ENCODE measurements at regions not wholly inside any gene's neighbourhood (a gene's known extent, or its start where the extent isn't known, plus 50 kb on each side); places are given as distances from the start of the nearest gene placed in this dataset.

GRCh38 chr15:66982816-66983215 lies 82.6 kb upstream of the SMAD3 start:
- no peak for TF ChIP-seq CTCF (conservative IDR thresholded peaks at IDR 0.05; ENCODE audit: low read depth, low read length)
- Histone ChIP-seq H3K9ac (no peak overlapping the region), H3K27ac (no peak overlapping the region), H3K79me2 (ENCODE audit: insufficient read depth, low read depth) (no peaks in the 10 kb centered on the region), H3K36me3 (ENCODE audit: insufficient read depth) (no peaks in the 10 kb centered on the region), H3K27me3 (ENCODE audit: insufficient read depth, low read depth) (no peaks in the 10 kb centered on the region), H3K4me2 (no peak overlapping the region), H3K4me1 (ENCODE audit: low read depth, poor library complexity, severe bottlenecking) (no peaks in the 10 kb centered on the region), H2AFZ (ENCODE audit: low read depth) (no peak overlapping the region), H3K4me3 (IDR thresholded peaks at IDR 0.05; ENCODE audit: insufficient read depth, low read depth, low read length) (no peak overlapping the region), H4K20me1 (ENCODE audit: insufficient read depth) (no peaks in the 10 kb centered on the region)

- H3K9ac ChIP-seq, result no peak overlapping the region
- no peak overlapping the region for H2AFZ ChIP-seq (ENCODE audit: low read depth)
- no peak overlapping the region for H3K4me2 ChIP-seq
- no peaks in the 10 kb centered on the region for H3K4me1 ChIP-seq (ENCODE audit: low read depth, poor library complexity, severe bottlenecking)
- H3K4me3 ChIP-seq (IDR thresholded peaks at IDR 0.05; ENCODE audit: insufficient read depth, low read depth, low read length), result no peak overlapping the region
- no peaks in the 10 kb centered on the region for H3K79me2 ChIP-seq (ENCODE audit: insufficient read depth, low read depth)
- no peaks in the 10 kb centered on the region for H3K27me3 ChIP-seq (ENCODE audit: insufficient read depth, low read depth)
- no peak overlapping the region for H3K27ac ChIP-seq
- no peaks in the 10 kb centered on the region for H3K36me3 ChIP-seq (ENCODE audit: insufficient read depth)
- TF ChIP-seq CTCF (conservative IDR thresholded peaks at IDR 0.05; ENCODE audit: low read depth, low read length), result no peak
- no peaks in the 10 kb centered on the region for H4K20me1 ChIP-seq (ENCODE audit: insufficient read depth)
Observed at GRCh38 chr15:66985653-66986052, 79.7 kb upstream of the SMAD3 start.

GRCh38 chr15:66986951-66987350 lies 78.5 kb upstream of the SMAD3 start:
- Histone ChIP-seq H3K4me1 (ENCODE audit: low read depth, poor library complexity, severe bottlenecking) (no peaks in the 10 kb centered on the region), H3K4me3 (IDR thresholded peaks at IDR 0.05; ENCODE audit: insufficient read depth, low read depth, low read length) (no peak overlapping the region), H3K27me3 (ENCODE audit: insufficient read depth, low read depth) (no peaks in the 10 kb centered on the region), H3K27ac (no peak overlapping the region), H3K4me2 (no peak overlapping the region), H3K9ac (no peak overlapping the region), H3K36me3 (ENCODE audit: insufficient read depth) (no peaks in the 10 kb centered on the region), H2AFZ (ENCODE audit: low read depth) (no peak overlapping the region), H4K20me1 (ENCODE audit: insufficient read depth) (no peaks in the 10 kb centered on the region), H3K79me2 (ENCODE audit: insufficient read depth, low read depth) (no peaks in the 10 kb centered on the region)
- no peak for TF ChIP-seq CTCF (conservative IDR thresholded peaks at IDR 0.05; ENCODE audit: low read depth, low read length)

GRCh38 chr15:66993090-66993489 lies 72.3 kb upstream of the SMAD3 start:
- TF ChIP-seq CTCF (conservative IDR thresholded peaks at IDR 0.05; ENCODE audit: low read depth, low read length), result no peak
- Histone ChIP-seq H4K20me1 (ENCODE audit: insufficient read depth) (no peaks in the 10 kb centered on the region), H3K27ac (no peak overlapping the region), H3K4me2 (no peak overlapping the region), H3K4me1 (ENCODE audit: low read depth, poor library complexity, severe bottlenecking) (no peaks in the 10 kb centered on the region), H3K36me3 (ENCODE audit: insufficient read depth) (no peaks in the 10 kb centered on the region), H2AFZ (ENCODE audit: low read depth) (no peak overlapping the region), H3K9ac (no peak overlapping the region), H3K27me3 (ENCODE audit: insufficient read depth, low read depth) (no peaks in the 10 kb centered on the region), H3K4me3 (IDR thresholded peaks at IDR 0.05; ENCODE audit: insufficient read depth, low read depth, low read length) (no peak overlapping the region), H3K79me2 (ENCODE audit: insufficient read depth, low read depth) (no peaks in the 10 kb centered on the region)
